HEK293 (cell line): ENCODE measurements at regions not wholly inside any gene's neighbourhood (a gene's known extent, or its start where the extent isn't known, plus 50 kb on each side); places are given as distances from the start of the nearest gene placed in this dataset.

Source experiments
- SP2 ChIP-seq: fragments of 450-650 bp; formaldehyde crosslinking; IDR thresholded peaks from 2 replicates; pipeline ENCODE4 v1.5.1; 2016; ENCODE audit warnings: missing biosample characterization, missing genetic modification characterization
- YY1 ChIP-seq: fragments of 450-650 bp; formaldehyde crosslinking; IDR thresholded peaks from 2 replicates; pipeline ENCODE4 v1.5.1; 2018; ENCODE audit warnings: missing biosample characterization, missing genetic modification characterization
- ZNF274 ChIP-seq, 2 experiments: fragments of 200-500 bp in 1 of 2; fragments of 450-650 bp in 1 of 2; sonication (Bioruptor generic) in 1 of 2; formaldehyde crosslinking in 1 of 2; IDR thresholded peaks; 2 replicates each; pipeline versions ENCODE4 v1.5.1 to v1.6.1; 2014 to 2016; ENCODE audit warnings: borderline replicate concordance in 1 of 2, inconsistent platforms in 1 of 2, low read length in 1 of 2, missing biosample characterization in 1 of 2, missing genetic modification characterization in 1 of 2

DNA sequence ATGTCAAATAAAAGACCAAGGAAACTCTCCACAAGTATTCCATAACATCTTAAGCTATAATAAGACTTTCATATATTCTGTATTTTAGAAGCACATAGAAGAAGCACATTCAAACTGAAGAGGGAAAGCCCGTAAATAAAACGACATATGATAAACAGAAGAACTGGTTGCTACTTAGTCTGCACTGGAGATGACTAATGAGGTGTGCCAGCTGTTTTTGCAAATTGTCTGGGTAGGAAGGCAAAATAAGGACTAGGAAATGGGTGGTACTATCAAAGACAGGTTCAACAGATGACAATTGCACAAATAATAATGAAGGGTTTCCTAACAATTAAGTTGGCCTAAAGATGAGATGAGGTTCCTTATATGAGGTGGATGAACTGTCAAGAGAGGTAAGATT lies 593.2 kb upstream of the CCDC179 start:
- TF ChIP-seq YY1 (tag by site-specific recombination), result no peak
- no peak for TF ChIP-seq SP2
- TF ChIP-seq ZNF274 (IDR thresholded peaks at IDR 0.05; ENCODE audit: low read length), result no peak
- TF ChIP-seq ZNF274 (tag by site-specific recombination; IDR thresholded peaks at IDR 0.05; ENCODE audit: borderline replicate concordance), result no peak
